Adrenal gland (tissue), 9 donors: ENCODE measurements at regions not wholly inside any gene's neighbourhood (a gene's known extent, or its start where the extent isn't known, plus 50 kb on each side); places are given as distances from the start of the nearest gene placed in this dataset.

Source experiments
- DNase-seq, 7 donors: peaks; one replicate each; pipeline ENCODE4 v3.0.0-alpha.2; 2019 to 2020
- H3K27ac ChIP-seq, 5 donors: fragments of 200-600 bp; sonication (generic) in 4 of 5; 1 replicate in 3 of 5; 2 replicates in 2 of 5; pipeline versions ENCODE4 v1.5.1 to v1.8.0; 2016 to 2020; ENCODE audit warnings: mild to moderate bottlenecking in 1 of 5
- H3K27me3 ChIP-seq: fragments of 200-600 bp; 2 replicates; pipeline ENCODE4 v1.8.0; 2021
- H3K36me3 ChIP-seq, 2 donors: fragments of 200-600 bp; replicated peaks in 1 of 2; 1 replicate in 1 of 2; 2 replicates in 1 of 2; pipeline versions ENCODE4 v1.5.1 to v1.8.0; 2018 to 2022
- H3K4me1 ChIP-seq, 2 donors: fragments of 200-600 bp; replicated peaks in 1 of 2; 1 replicate in 1 of 2; 2 replicates in 1 of 2; pipeline versions ENCODE4 v1.5.1 to v1.8.0; 2018 to 2021
- H3K4me3 ChIP-seq, 4 donors: fragments of 200-600 bp; sonication (generic) in 3 of 4; one replicate each; pipeline ENCODE4 v1.5.1; 2016 to 2018
- H3K9me3 ChIP-seq, 3 donors: fragments of 200-600 bp; sonication (generic) in 1 of 3; replicated peaks in 1 of 3; 1 replicate in 2 of 3; 2 replicates in 1 of 3; pipeline versions ENCODE4 v1.5.1 to v1.8.0; 2016 to 2021
- POLR2A ChIP-seq, 2 donors: fragments of 450-650 bp; IDR thresholded peaks; one replicate each; pipeline ENCODE4 v1.6.1; 2017; ENCODE audit warnings: antibody characterized with exemption in 2 of 2, mild to moderate bottlenecking in 2 of 2, moderate library complexity in 1 of 2
- WGBS, 4 donors: extraction: QIAGEN DNeasy Blood & Tissue Kit in 2 of 4; methylation state at CpG; one replicate each; pipeline versions ENCODE4 v1.1.5 to v1.1.7; 2013 to 2017; 5-methylcytosine and 5-hydroxymethylcytosine counted together
- intact Hi-C, 2 donors: fragments of 100-400 bp; cut with DNase I; formaldehyde crosslinking; loops; one replicate each; pipeline versions ENCODE4 v1.14.1 to v1.15.0; 2022 to 2023
- TF ChIP-seq, protein P1 (sequence below), 6 experiments: fragments of 450-650 bp in 4 of 6; fragments of 200-600 bp in 2 of 6; sonication (generic) in 1 of 6; IDR thresholded peaks; 1 replicate in 5 of 6; 2 replicates in 1 of 6; pipeline versions ENCODE4 v1.5.1 to v1.8.0; 2016 to 2021; ENCODE audit warnings: antibody characterized with exemption in 6 of 6, mild to moderate bottlenecking in 2 of 6, moderate library complexity in 1 of 6
- donor health status: healthy with polysubstance abuse.
- donor health status: Bipolar disorder and iron deficiency.
- donor health status: DM: yes; HTN: yes; CAD: no.
- donor health status: DM: no; HTN: no; CAD: no.
- donor health status: DM: no; HTN: no; CAD: no.

DNA sequence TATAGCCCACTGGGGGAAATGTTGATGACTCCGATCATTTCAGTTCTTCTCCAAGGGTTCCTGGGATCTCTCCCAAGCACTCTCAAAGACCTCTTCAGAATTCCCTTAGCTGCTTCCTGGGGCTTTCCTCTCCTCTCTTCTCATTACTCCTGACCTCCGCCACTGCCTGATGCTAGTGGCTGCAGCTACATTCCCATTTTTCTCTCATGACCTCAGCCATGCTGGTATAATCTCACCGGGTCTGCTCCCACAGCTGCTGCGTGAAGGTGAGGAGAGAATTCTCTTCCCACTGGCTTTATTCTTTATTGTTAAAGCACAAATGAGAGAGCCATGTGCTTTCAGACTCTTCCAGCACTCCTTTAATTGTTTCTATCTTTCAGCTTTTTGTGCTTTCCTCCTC, 312.0 kb upstream of the ETAA1 start:
- Histone ChIP-seq H3K27me3 (no peaks in the 10 kb centered on the region), H3K27ac (no peak overlapping the region)
- 92 to 98% (median 94%) methylated on average over 4 of the region's 4 CpGs for WGBS, 4 donors

DNA sequence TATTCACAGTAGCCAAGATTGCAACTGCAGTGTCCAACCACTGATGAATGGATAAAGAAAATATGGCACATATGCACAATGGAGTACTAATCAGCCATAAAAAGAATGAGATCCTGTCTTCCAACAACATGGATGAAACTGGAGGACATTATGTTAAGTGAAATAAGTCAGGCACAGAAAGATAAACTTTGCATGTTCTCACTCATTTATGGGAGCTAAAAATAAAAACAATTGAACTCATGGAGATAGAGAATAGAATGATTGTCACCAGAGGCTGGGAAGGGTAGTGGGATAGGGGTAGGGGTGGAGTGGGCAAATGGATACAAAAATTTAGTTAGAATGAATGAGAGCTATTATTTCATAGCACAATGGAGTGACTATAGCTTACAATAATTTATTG, 305.5 kb upstream of the ETAA1 start:
- Histone ChIP-seq H3K9me3 (no peaks in the 10 kb centered on the region), H3K36me3 (no peaks in the 10 kb centered on the region), H3K27me3 (no peaks in the 10 kb centered on the region), H3K4me3 (no peak overlapping the region), H3K27ac (no peak overlapping the region), H3K4me1 (no peaks in the 10 kb centered on the region)
- no peak for TF ChIP-seq POLR2A (IDR thresholded peaks at IDR 0.05)
- TF ChIP-seq, protein P1, sequence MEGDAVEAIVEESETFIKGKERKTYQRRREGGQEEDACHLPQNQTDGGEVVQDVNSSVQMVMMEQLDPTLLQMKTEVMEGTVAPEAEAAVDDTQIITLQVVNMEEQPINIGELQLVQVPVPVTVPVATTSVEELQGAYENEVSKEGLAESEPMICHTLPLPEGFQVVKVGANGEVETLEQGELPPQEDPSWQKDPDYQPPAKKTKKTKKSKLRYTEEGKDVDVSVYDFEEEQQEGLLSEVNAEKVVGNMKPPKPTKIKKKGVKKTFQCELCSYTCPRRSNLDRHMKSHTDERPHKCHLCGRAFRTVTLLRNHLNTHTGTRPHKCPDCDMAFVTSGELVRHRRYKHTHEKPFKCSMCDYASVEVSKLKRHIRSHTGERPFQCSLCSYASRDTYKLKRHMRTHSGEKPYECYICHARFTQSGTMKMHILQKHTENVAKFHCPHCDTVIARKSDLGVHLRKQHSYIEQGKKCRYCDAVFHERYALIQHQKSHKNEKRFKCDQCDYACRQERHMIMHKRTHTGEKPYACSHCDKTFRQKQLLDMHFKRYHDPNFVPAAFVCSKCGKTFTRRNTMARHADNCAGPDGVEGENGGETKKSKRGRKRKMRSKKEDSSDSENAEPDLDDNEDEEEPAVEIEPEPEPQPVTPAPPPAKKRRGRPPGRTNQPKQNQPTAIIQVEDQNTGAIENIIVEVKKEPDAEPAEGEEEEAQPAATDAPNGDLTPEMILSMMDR (IDR thresholded peaks at IDR 0.05) = no peak
- no peak for DNase-seq
- intact Hi-C loops = no loop called here

More for the DNA sequence above, 312.0 kb upstream of the ETAA1 start:
- DNase-seq = no peak
- H3K36me3 ChIP-seq = no peaks in the 10 kb centered on the region
- TF ChIP-seq, protein P1 (IDR thresholded peaks at IDR 0.05) = no peak
- TF ChIP-seq POLR2A (IDR thresholded peaks at IDR 0.05) = no peak
- intact Hi-C loops = no loop called here
- no peaks in the 10 kb centered on the region for H3K9me3 ChIP-seq
- H3K4me3 ChIP-seq = no peak overlapping the region
- peaks cover 0 to 6% of the 10 kb centered on the region in 2 donors for H3K4me1 ChIP-seq

DNA sequence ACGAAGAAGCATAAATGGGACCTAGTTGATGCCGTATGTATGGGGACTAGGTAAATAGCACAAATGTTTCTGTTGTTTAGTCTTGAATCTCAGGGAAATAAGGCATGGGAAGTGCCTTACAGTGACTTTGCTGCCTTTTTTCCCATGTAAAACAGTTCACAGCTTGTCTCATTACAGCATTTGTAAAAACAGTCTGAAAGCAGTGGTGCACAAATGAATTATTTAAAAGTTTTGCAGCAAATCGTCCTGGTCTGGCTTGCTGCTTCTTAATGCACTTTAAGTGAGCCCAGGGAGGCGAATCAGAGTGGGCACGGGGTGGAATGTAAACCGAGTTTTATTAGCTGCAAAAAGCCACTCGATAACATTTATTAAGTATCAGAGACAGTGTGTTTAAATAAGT, 302.0 kb upstream of the ETAA1 start:
- Histone ChIP-seq H3K4me1 (no peaks in the 10 kb centered on the region), H3K27ac (no peak overlapping the region), H3K4me3 (no peak overlapping the region), H3K36me3 (no peaks in the 10 kb centered on the region), H3K27me3 (no peaks in the 10 kb centered on the region), H3K9me3 (no peaks in the 10 kb centered on the region)
- TF ChIP-seq, protein P1 (IDR thresholded peaks at IDR 0.05) = no peak
- no peak for TF ChIP-seq POLR2A (IDR thresholded peaks at IDR 0.05)
- intact Hi-C loops = no loop called here
- DNase-seq = no peak
- WGBS, 4 donors = 77 to 81% (median 80%) methylated on average over 7 of the region's 7 CpGs

DNA sequence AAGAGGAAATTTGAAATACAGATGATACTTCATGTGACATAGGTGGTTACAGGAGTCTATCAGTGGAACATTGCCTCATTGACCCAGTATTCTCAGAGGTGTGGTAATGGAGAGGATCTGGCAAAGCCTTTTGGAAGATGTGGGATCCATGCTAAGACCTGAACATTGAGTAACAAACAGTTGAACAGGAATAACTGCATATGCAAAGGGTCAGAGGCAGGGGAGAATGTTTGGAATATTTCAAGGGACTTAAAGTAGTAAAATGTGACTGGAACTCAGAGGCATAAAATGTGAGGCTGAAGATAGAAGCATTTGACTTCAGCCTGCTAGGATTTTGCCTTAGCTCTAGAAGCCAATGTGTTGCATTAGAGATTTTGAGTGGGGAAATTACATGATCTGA, 300.2 kb upstream of the ETAA1 start:
- DNase-seq = no peak

More for the DNA sequence above, 300.2 kb upstream of the ETAA1 start:
- no peaks in the 10 kb centered on the region for H3K36me3 ChIP-seq
- intact Hi-C loops = no loop called here
- H3K4me1 ChIP-seq = no peaks in the 10 kb centered on the region
- H3K27me3 ChIP-seq = no peaks in the 10 kb centered on the region
- H3K27ac ChIP-seq = no peak overlapping the region
- TF ChIP-seq, protein P1 (IDR thresholded peaks at IDR 0.05) = no peak
- TF ChIP-seq POLR2A (IDR thresholded peaks at IDR 0.05) = no peak
- H3K9me3 ChIP-seq = peaks cover 0 to 8% (median 0%) of the 10 kb centered on the region in 3 donors
- H3K4me3 ChIP-seq = no peak overlapping the region
